ENCODE measurements at regions not wholly inside any gene's neighbourhood (a gene's known extent, or its start where the extent isn't known, plus 50 kb on each side); places are given as distances from the start of the nearest gene placed in this dataset.
"Not testable (repeated sequence)": the region's sequence is repeated elsewhere in the genome, so short reads cannot be mapped to it uniquely, and the experiment has no call there.

DNA sequence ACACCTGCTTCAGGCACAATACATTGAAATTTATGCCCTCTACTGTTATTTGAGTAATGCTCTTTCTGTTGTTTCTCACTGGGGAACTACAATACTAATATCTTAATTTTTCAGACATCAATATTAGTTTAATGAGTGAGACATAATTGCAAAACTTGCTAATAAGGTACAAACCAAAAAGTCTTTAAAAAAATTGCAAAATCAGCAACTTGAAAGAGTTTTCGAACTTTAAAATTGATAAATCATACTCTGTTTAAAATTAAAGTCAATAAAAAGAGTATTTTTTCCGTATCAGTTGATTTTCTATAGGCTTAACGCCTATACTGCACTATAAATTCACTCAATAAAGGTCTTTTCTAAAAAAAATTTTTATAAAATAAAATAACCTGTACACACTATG is 1735.9 kb upstream of the SEL1L start:
- Mint-ChIP-seq H3K27me3 (ENCODE audit: low read depth) (no peaks in the 10 kb centered on the region), H3K27ac (no peak overlapping the region), H3K4me1 (ENCODE audit: low read depth) (no peaks in the 10 kb centered on the region), H3K9me3 (peaks cover 21% of the 10 kb centered on the region), H3K36me3 (ENCODE audit: low read depth) (no peaks in the 10 kb centered on the region), H3K4me3 (no peak overlapping the region)

DNA sequence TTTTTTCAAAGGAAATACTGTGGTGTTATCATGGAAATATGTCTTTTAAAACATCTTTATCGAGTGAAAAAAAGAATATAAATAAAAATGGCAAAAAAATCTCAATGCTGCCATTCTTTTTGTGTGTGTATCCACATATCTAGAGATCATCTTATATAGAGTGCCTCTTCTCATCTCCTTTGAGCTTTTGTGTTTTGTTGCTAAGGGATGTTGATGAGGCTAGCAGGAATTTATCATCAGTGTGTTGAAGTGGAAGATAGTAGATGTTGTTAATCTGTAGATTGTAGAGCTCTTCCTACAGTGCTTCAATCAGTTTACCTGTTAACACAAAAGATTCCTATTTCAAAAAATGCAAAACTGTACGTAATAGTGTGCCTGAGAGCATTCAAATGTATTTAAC is 1738.0 kb upstream of the SEL1L start:
- Mint-ChIP-seq H3K4me3 (no peak overlapping the region), H3K27ac (no peak overlapping the region), H3K4me1 (ENCODE audit: low read depth) (no peaks in the 10 kb centered on the region), H3K9me3 (peaks cover 25% of the 10 kb centered on the region), H3K27me3 (ENCODE audit: low read depth) (no peaks in the 10 kb centered on the region), H3K36me3 (ENCODE audit: low read depth) (no peaks in the 10 kb centered on the region)

DNA sequence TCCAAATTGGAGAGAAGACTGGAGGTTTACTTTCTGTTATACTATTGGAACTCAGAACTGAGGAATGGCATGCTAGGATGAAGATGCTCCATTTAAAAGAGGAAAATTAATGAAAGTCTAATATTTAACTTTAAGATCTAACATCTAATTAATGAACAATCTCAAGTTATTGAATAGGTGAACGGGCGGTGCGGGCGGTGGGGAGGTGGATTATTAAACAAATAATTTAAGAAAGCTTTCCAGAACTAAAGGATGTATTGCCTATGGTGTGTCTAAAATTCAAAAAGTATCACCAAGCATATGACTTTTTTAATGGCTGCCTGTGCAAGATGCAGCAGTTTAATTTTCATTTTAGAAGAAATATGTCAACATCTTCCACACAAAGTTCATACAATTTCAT is 1747.1 kb upstream of the SEL1L start:
- Mint-ChIP-seq H3K4me1 (ENCODE audit: low read depth) (no peaks in the 10 kb centered on the region), H3K27me3 (ENCODE audit: low read depth) (no peaks in the 10 kb centered on the region), H3K9me3 (peaks cover 30% of the 10 kb centered on the region), H3K36me3 (ENCODE audit: low read depth) (no peaks in the 10 kb centered on the region), H3K27ac (no peak overlapping the region), H3K4me3 (no peak overlapping the region)

DNA sequence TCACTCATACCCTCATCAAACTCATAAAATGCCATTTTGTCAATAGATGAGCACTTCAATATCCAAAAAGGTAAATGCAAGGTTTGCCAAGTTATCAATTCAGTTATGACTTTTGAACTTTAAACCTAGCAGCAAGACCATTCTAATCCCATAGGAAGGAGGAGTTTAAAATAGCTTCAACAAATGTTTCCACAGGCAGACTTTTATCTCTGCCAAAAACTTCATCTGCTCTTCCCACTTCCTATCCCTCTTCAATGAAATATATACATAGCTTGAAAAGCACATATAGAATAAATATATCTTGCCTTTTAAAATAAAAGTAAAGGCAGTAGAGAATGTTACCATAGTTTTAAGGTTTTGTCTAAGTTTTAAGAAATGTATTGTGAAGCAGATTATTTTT is 1749.1 kb upstream of the SEL1L start:
- no peaks in the 10 kb centered on the region for H3K27me3 Mint-ChIP-seq (ENCODE audit: low read depth)
- peaks cover 25% of the 10 kb centered on the region for H3K9me3 Mint-ChIP-seq
- H3K36me3 Mint-ChIP-seq (ENCODE audit: low read depth), result no peaks in the 10 kb centered on the region
- H3K27ac Mint-ChIP-seq, result no peak overlapping the region
- H3K4me3 Mint-ChIP-seq, result no peak overlapping the region
- no peaks in the 10 kb centered on the region for H3K4me1 Mint-ChIP-seq (ENCODE audit: low read depth)

DNA sequence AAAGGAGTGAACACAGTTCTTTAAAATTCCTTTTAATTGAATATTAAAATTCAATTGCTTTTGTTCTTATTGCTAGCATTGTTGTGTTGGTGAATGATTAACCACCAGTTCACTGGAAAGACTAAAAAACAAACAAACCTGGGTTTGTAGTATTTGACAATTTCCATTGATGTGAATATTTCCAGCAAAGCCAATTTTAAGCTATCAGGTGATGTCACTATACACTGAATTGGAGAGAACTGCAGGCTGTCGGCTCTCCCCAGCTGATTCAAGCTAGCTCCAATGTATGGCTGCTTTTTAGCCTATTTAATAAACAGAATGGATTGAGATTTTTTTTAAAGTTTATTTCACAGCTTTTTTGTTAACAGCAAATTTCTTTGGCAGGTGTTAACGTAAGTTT is 1753.6 kb upstream of the SEL1L start:
- H3K4me3 Mint-ChIP-seq, result no peak overlapping the region
- no peaks in the 10 kb centered on the region for H3K36me3 Mint-ChIP-seq (ENCODE audit: low read depth)
- no peaks in the 10 kb centered on the region for H3K27me3 Mint-ChIP-seq (ENCODE audit: low read depth)

DNA sequence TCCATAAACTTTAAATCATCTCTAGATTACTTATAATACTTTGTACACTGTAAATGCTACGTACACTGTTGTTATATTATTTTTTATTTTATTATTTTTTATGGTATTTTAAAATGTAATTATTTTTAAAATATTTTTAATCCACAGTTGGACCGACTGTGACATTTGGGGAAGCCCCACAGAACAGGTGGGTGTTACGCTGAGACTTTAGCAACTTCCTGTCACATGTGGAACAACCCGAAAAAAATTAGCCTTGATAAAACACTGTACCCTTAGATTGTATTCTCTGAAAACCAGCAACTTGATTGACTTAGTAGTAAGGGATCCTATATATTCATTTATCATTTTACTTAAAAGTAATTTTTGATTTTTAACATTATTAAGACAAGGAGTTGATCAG is 1755.7 kb upstream of the SEL1L start:
- H3K9me3 Mint-ChIP-seq, result peaks cover 5% of the 10 kb centered on the region
- H3K4me1 Mint-ChIP-seq (ENCODE audit: low read depth), result no peaks in the 10 kb centered on the region
- no peak overlapping the region for H3K27ac Mint-ChIP-seq
- H3K36me3 Mint-ChIP-seq (ENCODE audit: low read depth), result no peaks in the 10 kb centered on the region
- no peaks in the 10 kb centered on the region for H3K27me3 Mint-ChIP-seq (ENCODE audit: low read depth)
- H3K4me3 Mint-ChIP-seq, result no peak overlapping the region

More for the DNA sequence above, 1753.6 kb upstream of the SEL1L start:
- Mint-ChIP-seq H3K27ac (no peak overlapping the region), H3K4me1 (ENCODE audit: low read depth) (no peaks in the 10 kb centered on the region), H3K9me3 (peaks cover 13% of the 10 kb centered on the region)

DNA sequence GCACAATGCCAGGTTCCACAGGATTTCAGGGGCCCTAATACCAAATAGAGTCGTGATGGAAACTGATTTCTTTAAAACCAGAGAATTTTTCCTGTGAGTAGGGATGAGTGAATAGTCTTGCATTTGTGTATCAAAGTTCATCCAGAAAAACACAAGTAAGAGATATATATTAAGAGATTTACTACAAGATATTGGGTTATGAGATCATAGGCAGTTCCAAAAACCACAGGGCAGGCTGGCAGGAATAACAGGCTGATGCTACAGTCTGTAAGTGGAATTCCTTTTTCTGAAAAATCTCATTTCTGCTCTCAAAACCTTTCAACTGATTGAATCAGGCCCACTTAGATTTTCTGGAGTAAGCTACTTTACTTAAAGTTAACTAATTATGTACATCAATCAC is 1756.2 kb upstream of the SEL1L start:
- no peak overlapping the region for H3K4me3 Mint-ChIP-seq
- no peaks in the 10 kb centered on the region for H3K27me3 Mint-ChIP-seq (ENCODE audit: low read depth)
- H3K27ac Mint-ChIP-seq, result no peak overlapping the region
- H3K9me3 Mint-ChIP-seq, result peaks cover 4% of the 10 kb centered on the region
- H3K36me3 Mint-ChIP-seq (ENCODE audit: low read depth), result no peaks in the 10 kb centered on the region
- no peaks in the 10 kb centered on the region for H3K4me1 Mint-ChIP-seq (ENCODE audit: low read depth)

DNA sequence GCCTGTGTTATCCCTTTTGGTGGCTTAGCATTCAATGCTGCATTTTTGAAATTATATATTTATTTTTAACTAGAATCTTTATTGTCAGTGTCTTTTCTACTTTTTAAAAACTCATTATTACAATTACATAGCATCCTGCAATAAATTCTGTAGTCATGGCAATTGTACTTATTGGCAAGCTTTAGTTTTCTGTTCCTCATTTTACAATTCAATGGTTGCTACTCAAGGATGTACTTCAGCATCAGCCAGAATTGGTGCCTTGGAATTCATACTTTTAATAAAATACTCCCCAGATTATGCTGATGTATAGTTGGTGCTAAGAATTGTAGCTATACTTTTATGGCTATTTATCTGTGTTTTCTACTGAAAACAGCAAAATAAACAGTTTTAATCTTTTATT is 1756.8 kb upstream of the SEL1L start:
- no peak overlapping the region for H3K27ac Mint-ChIP-seq

DNA sequence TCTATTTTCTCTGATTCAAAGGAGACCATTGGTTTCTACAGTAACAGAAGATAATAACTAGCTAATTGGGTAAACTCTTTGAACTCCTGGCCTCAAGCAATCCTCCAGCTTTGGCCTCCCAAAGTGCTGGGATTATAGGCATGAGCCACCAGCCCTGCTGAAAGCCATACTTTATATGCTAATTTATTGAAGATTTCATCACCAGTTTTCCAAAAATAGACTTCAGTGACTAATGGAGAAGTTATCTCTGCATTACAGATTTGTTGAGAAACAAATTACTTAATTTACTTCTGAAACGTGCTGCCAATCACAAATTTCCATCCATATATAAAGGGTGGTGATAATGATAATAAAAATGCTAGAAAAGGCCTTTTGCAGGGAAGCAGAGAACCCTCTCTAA is 1758.1 kb upstream of the SEL1L start:
- H3K4me1 Mint-ChIP-seq (ENCODE audit: low read depth), result no peaks in the 10 kb centered on the region
- H3K9me3 Mint-ChIP-seq, result peaks cover 3% of the 10 kb centered on the region
- no peaks in the 10 kb centered on the region for H3K36me3 Mint-ChIP-seq (ENCODE audit: low read depth)
- H3K27me3 Mint-ChIP-seq (ENCODE audit: low read depth), result no peaks in the 10 kb centered on the region
- H3K4me3 Mint-ChIP-seq, result no peak overlapping the region
- no peak overlapping the region for H3K27ac Mint-ChIP-seq

More for the DNA sequence above, 1756.8 kb upstream of the SEL1L start:
- Mint-ChIP-seq H3K36me3 (ENCODE audit: low read depth) (no peaks in the 10 kb centered on the region), H3K4me3 (no peak overlapping the region), H3K9me3 (peaks cover 4% of the 10 kb centered on the region), H3K4me1 (ENCODE audit: low read depth) (no peaks in the 10 kb centered on the region), H3K27me3 (ENCODE audit: low read depth) (no peaks in the 10 kb centered on the region)

DNA sequence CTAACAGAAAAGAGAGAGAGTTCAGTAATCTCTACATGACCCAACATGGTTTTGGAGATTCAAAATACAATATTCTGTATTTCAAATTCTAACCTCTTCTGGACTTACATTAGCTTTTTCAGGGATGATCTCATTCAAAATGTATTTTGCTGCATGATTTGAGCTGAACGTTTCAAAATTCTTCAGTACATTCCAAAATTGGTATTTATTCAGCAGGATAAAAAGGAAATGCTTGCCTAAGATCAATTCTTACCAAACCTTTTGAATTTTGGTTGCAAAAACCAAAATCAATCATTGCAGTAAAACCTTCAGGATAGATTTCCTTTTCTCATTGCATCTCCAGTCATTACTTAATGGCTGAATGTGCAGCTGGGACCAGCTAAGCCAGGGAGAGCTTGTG is 1761.3 kb upstream of the SEL1L start:
- H3K9me3 Mint-ChIP-seq, result peaks cover 3% of the 10 kb centered on the region

DNA sequence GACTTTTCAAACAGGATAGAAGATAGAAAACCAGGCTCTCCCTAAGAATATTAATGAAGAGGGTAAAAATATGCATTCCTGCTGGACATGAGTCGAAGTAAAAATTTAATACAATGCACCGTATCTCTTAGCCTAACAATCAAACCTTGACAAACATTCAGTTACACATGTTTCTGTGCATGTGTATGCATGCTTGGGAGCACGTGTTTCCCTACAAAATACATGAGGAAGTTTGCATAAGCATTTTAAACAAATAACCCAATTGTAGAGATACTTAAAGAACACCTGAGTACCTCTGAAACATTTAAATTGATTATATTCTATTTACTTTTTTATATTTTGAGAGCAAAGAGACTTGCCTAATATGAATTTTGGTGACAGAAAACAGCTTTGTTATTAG is 1763.7 kb upstream of the SEL1L start:
- peaks cover 3% of the 10 kb centered on the region for H3K9me3 Mint-ChIP-seq
- no peaks in the 10 kb centered on the region for H3K4me1 Mint-ChIP-seq (ENCODE audit: low read depth)
- no peak overlapping the region for H3K27ac Mint-ChIP-seq
- H3K36me3 Mint-ChIP-seq (ENCODE audit: low read depth), result no peaks in the 10 kb centered on the region
- H3K27me3 Mint-ChIP-seq (ENCODE audit: low read depth), result no peaks in the 10 kb centered on the region
- no peak overlapping the region for H3K4me3 Mint-ChIP-seq

More for the DNA sequence above, 1761.3 kb upstream of the SEL1L start:
- H3K36me3 Mint-ChIP-seq (ENCODE audit: low read depth), result no peaks in the 10 kb centered on the region
- no peaks in the 10 kb centered on the region for H3K4me1 Mint-ChIP-seq (ENCODE audit: low read depth)
- H3K4me3 Mint-ChIP-seq, result no peak overlapping the region
- H3K27me3 Mint-ChIP-seq (ENCODE audit: low read depth), result no peaks in the 10 kb centered on the region
- H3K27ac Mint-ChIP-seq, result no peak overlapping the region

DNA sequence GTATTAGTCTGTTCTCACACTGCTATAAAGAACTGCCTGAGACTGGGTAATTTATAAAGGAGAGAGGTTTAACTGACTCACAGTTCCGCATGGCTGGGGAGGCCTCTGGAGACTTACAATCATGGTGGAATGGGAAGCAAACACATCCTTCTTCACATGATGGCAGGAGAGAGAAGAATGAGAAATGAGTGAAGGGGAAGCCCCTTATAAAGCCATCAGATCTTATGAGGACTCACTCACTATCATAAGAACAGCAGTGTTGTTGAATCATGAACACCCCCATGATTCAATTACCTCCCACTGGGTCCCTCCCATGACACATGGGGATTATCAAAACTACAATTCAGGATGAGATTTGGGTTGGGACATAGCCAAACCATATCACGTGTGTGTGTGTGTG is 1764.4 kb upstream of the SEL1L start:
- H3K9me3 Mint-ChIP-seq; H3K4me3 Mint-ChIP-seq; H3K4me1 Mint-ChIP-seq (ENCODE audit: low read depth); H3K27ac Mint-ChIP-seq; H3K27me3 Mint-ChIP-seq (ENCODE audit: low read depth); H3K36me3 Mint-ChIP-seq (ENCODE audit: low read depth): not testable (repeated sequence)

DNA sequence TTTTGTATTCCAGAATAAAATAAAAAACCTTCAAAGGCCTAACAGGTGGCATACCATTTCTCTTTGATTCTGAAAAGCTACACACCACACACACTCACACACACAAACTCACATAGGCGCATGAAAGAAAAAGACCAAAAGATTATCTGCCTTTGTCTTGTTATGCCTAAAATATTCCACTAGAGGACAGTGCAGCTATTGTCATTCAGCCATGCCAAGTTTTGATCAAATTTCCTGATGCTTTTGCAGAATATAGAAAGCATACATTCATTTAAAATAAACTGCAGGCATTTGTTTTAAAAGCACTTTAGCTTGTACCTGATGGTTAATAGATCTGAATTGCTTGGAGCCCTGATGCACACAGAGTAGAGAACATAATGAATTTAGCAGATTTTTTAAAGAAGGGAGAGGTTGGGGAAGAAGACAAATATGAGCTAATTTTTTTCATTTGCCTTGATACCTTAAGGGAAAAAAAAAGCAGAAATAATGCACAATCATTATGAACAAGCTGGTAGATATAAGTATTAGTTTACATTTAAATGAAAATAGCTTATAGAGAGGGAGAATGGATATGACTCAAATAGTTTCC is 1766.9 kb upstream of the SEL1L start:
- Mint-ChIP-seq H3K9me3 (peaks cover 3% of the 10 kb centered on the region), H3K36me3 (ENCODE audit: low read depth) (no peaks in the 10 kb centered on the region), H3K27me3 (ENCODE audit: low read depth) (no peaks in the 10 kb centered on the region), H3K4me3 (no peak overlapping the region), H3K27ac (no peak overlapping the region), H3K4me1 (ENCODE audit: low read depth) (no peaks in the 10 kb centered on the region)

DNA sequence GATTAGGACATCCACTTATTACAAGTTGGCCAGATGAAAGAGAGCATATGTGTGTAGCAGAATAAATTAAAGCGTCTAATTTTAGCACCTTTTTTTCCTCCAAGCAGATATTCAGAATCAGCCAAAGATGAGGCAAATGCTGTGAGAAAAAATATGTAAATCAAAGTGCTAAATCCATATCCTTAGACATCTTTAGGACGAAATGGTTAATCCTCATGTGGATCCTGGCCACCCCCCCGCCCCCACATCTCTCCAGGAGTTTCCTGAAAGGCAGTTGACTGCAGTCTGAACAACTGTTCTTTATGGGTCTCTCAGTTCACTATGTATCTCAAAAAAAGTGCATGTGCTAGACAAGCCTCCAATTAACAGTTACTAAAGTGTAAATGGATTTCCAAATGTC is 1768.1 kb upstream of the SEL1L start:
- Mint-ChIP-seq H3K27me3 (ENCODE audit: low read depth) (no peaks in the 10 kb centered on the region), H3K27ac (no peak overlapping the region), H3K4me1 (ENCODE audit: low read depth) (no peaks in the 10 kb centered on the region), H3K36me3 (ENCODE audit: low read depth) (no peaks in the 10 kb centered on the region), H3K9me3 (no peaks in the 10 kb centered on the region), H3K4me3 (no peak overlapping the region)

DNA sequence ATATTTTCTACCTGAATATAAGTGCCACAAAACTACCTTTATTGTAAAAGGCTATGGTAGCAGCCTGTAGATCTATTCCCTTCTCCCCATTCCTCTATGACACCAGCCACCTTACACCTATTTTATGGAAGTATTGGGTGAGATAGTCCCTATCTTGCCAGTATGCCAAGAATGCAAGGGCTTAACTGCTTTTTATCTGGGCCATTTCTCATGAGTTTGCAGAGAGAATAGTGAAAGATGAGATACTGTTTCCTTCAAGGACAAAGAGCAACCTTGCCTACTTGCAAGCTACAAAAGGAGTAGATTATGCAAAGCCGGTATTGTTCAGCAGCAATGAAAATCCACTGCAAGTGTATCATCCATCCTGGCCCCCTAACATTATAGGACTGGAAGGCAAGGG is 1775.6 kb upstream of the SEL1L start:
- Mint-ChIP-seq H3K36me3 (ENCODE audit: low read depth) (no peaks in the 10 kb centered on the region), H3K9me3 (peaks cover 9% of the 10 kb centered on the region), H3K27ac (no peak overlapping the region), H3K4me3 (no peak overlapping the region), H3K4me1 (ENCODE audit: low read depth) (no peaks in the 10 kb centered on the region), H3K27me3 (ENCODE audit: low read depth) (no peaks in the 10 kb centered on the region)

DNA sequence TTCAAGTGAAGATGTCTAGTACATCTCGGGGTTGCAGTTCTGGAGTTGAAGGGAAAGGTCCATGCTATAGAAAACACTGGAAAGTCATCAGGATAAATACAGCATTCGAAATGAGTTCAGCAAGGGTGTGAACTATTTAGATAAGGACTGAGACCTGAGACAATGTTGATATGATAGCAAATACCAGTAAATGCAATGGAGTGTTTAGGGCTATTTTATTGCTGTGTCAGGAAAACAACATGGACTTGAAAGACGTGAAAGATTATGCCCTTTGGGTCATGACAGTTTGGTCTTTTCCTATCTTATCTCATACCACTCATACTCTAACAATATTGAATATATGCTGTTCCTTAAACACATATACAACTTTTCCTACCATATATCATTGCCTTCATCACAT is 1776.2 kb upstream of the SEL1L start:
- Mint-ChIP-seq H3K27ac (no peak overlapping the region), H3K36me3 (ENCODE audit: low read depth) (no peaks in the 10 kb centered on the region), H3K4me3 (no peak overlapping the region), H3K9me3 (peaks cover 9% of the 10 kb centered on the region), H3K27me3 (ENCODE audit: low read depth) (no peaks in the 10 kb centered on the region), H3K4me1 (ENCODE audit: low read depth) (no peaks in the 10 kb centered on the region)
